GM23248 (cell line): ENCODE measurements at regions not wholly inside any gene's neighbourhood (a gene's known extent, or its start where the extent isn't known, plus 50 kb on each side); places are given as distances from the start of the nearest gene placed in this dataset.
A peak's percentile ranks its signal among the peaks of the same experiment; 100 is the strongest.

ENCODE experiments used
- DNase-seq: peaks from one replicate; pipeline ENCODE4 v3.0.0-alpha.2; 2015
- H2AFZ ChIP-seq: fragments of 200-600 bp; sonication (generic); 2 replicates; pipeline ENCODE4 v1.6.1; 2016; ENCODE audit warnings: antibody characterized with exemption
- H3F3A ChIP-seq: fragments of 200-600 bp; sonication (generic); 2 replicates; pipeline ENCODE4 v1.6.1; 2016; ENCODE audit warnings: mild to moderate bottlenecking, antibody characterized with exemption, mixed run types; ENCODE audit not compliant: insufficient read depth
- H3K27ac ChIP-seq: fragments of 200-600 bp; sonication (generic); 2 replicates; pipeline ENCODE4 v1.5.1; 2016; ENCODE audit warnings: mild to moderate bottlenecking
- H3K27me3 ChIP-seq: fragments of 200-600 bp; sonication (generic); replicated peaks from 2 replicates; pipeline ENCODE4 v1.6.1; 2016; ENCODE audit warnings: mild to moderate bottlenecking; ENCODE audit not compliant: insufficient read depth
- H3K36me3 ChIP-seq: fragments of 200-600 bp; sonication (generic); 2 replicates; pipeline ENCODE4 v1.6.1; 2016; ENCODE audit warnings: low read depth, mild to moderate bottlenecking
- H3K4me1 ChIP-seq: fragments of 200-600 bp; sonication (generic); 2 replicates; pipeline ENCODE4 v1.6.1; 2016; ENCODE audit warnings: mild to moderate bottlenecking; ENCODE audit not compliant: insufficient read depth
- H3K4me2 ChIP-seq: fragments of 200-600 bp; sonication (generic); one replicate; pipeline ENCODE4 v1.6.1; 2016; ENCODE audit warnings: mild to moderate bottlenecking; ENCODE audit not compliant: unreplicated experiment
- H3K4me3 ChIP-seq: fragments of 200-600 bp; sonication (generic); 2 replicates; pipeline ENCODE4 v1.5.1; 2016; ENCODE audit warnings: mild to moderate bottlenecking
- H3K79me2 ChIP-seq: fragments of 200-600 bp; sonication (generic); 2 replicates; pipeline ENCODE4 v1.6.1; 2016; ENCODE audit warnings: mild to moderate bottlenecking; ENCODE audit not compliant: insufficient read depth
- H3K9ac ChIP-seq: fragments of 200-600 bp; sonication (generic); 2 replicates; pipeline ENCODE4 v1.6.1; 2016; ENCODE audit warnings: mild to moderate bottlenecking
- H3K9me2 ChIP-seq: fragments of 200-600 bp; sonication (generic); 2 replicates; pipeline ENCODE4 v1.6.1; 2016; ENCODE audit warnings: mixed run types, mild to moderate bottlenecking, moderate library complexity; ENCODE audit not compliant: insufficient read depth
- H3K9me3 ChIP-seq: fragments of 200-600 bp; sonication (generic); one replicate; pipeline ENCODE4 v1.6.1; 2017; ENCODE audit warnings: low read depth
- H4K20me1 ChIP-seq: fragments of 200-600 bp; sonication (generic); 2 replicates; pipeline ENCODE4 v1.6.0; 2016; ENCODE audit not compliant: insufficient read depth
- EZH2 ChIP-seq: fragments of 200-600 bp; sonication (generic); IDR thresholded peaks from 2 replicates; pipeline ENCODE4 v1.6.1; 2018; ENCODE audit warnings: antibody characterized with exemption, mild to moderate bottlenecking; ENCODE audit not compliant: insufficient read depth, poor library complexity, severe bottlenecking
- EZH2phosphoT487 ChIP-seq: fragments of 200-600 bp; sonication (generic); IDR thresholded peaks from 2 replicates; pipeline ENCODE4 v1.6.1; 2018; ENCODE audit warnings: antibody characterized with exemption, moderate library complexity, mild to moderate bottlenecking, low read depth; ENCODE audit not compliant: insufficient read depth
- WGBS, 2 experiments: methylation state at CpG; one replicate each; pipeline ENCODE4 v1.1.6; 2015 to 2017; ENCODE audit warnings: low lambda C conversion rate in 2 of 2, low coverage in 1 of 2; ENCODE audit errors: missing lambda C conversion rate in 2 of 2; 5-methylcytosine and 5-hydroxymethylcytosine counted together
- in situ Hi-C: fragments of 300-500 bp; cut with MboI; formaldehyde crosslinking; loops from 2 replicates; pipeline ENCODE4 v1.15.0; 2020

GRCh38 chr7:22629056-22629455, 97.9 kb upstream of the IL6 start:
- TF ChIP-seq EZH2phosphoT487 = no peak
- no peak for TF ChIP-seq EZH2
- DNase-seq = no peak
- Histone ChIP-seq H4K20me1 (no peaks in the 10 kb centered on the region), H2AFZ (no peak overlapping the region), H3K9ac (no peak overlapping the region), H3K4me2 (no peak overlapping the region), H3K27ac (no peak overlapping the region), H3K36me3 (no peaks in the 10 kb centered on the region), H3K4me3 (no peak overlapping the region), H3K27me3 (no peaks in the 10 kb centered on the region), H3K9me3 (no peaks in the 10 kb centered on the region), H3F3A (peaks cover 24% of the 10 kb centered on the region), H3K9me2 (no peaks in the 10 kb centered on the region), H3K4me1 (peaks cover 27% of the 10 kb centered on the region), H3K79me2 (no peaks in the 10 kb centered on the region)
- in situ Hi-C loops = no loop called here

DNA sequence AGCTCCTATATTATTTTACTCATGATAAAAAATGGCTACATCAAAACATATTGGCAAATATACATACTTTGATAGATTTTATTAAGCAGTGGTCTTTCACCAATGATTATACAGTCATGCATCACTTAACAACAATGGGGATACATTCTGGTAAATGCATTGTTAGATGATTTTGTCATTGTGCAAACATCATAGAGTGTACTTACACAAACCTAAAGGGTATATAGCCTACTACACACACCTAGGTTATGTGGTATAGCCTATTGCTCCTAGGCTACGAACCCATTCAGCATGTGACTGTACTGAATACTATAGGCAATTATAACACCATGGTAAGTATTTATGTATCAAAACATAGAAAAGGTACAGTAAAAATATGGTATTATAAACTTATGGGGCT, 98.9 kb upstream of the IL6 start:
- H3K4me2 ChIP-seq = no peak overlapping the region
- WGBS, 2 experiments = 97 to 100% methylated on average over 1 of the region's 1 CpG
- no peaks in the 10 kb centered on the region for H3K9me3 ChIP-seq
- no peaks in the 10 kb centered on the region for H4K20me1 ChIP-seq
- H3F3A ChIP-seq = peaks cover 22% of the 10 kb centered on the region
- no peak overlapping the region for H3K9ac ChIP-seq
- no peaks in the 10 kb centered on the region for H3K27me3 ChIP-seq
- H3K4me1 ChIP-seq = peaks cover 19% of the 10 kb centered on the region
- TF ChIP-seq EZH2 (no peak), EZH2phosphoT487 (no peak)
- DNase-seq = no peak
- no peaks in the 10 kb centered on the region for H3K9me2 ChIP-seq
- no peaks in the 10 kb centered on the region for H3K36me3 ChIP-seq
- no peak overlapping the region for H3K4me3 ChIP-seq
- no peak overlapping the region for H2AFZ ChIP-seq
- in situ Hi-C loops = no loop called here
- no peak overlapping the region for H3K27ac ChIP-seq
- no peaks in the 10 kb centered on the region for H3K79me2 ChIP-seq

DNA sequence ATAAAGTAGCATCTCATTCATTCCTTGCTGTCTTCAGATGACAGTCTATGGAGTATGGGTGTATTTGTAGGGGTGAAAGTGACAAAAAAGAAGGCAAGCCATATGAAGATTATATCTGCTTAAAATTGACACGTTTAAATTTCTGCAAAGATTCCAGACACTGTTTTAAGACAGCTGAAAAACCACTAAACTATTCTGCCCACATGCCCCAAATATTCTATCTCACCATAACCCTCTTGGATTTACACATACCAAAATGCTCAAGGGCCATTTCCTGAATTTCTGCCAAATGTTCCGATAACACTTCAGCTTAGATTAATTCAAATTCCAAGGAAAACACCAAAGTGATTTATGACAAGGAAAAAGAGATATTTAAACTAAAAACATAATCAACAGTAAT, 99.9 kb upstream of the IL6 start:
- Histone ChIP-seq H3K27ac (no peak overlapping the region), H2AFZ (no peak overlapping the region), H3K9me3 (no peaks in the 10 kb centered on the region), H3K4me1 (peaks cover 15% of the 10 kb centered on the region), H3K36me3 (no peaks in the 10 kb centered on the region), H4K20me1 (no peaks in the 10 kb centered on the region), H3K4me2 (no peak overlapping the region), H3F3A (peaks cover 14% of the 10 kb centered on the region), H3K79me2 (no peaks in the 10 kb centered on the region), H3K27me3 (no peaks in the 10 kb centered on the region), H3K9me2 (no peaks in the 10 kb centered on the region), H3K9ac (no peak overlapping the region), H3K4me3 (no peak overlapping the region)
- in situ Hi-C loops = no loop called here
- 15 to 20% methylated on average over 2 of the region's 2 CpGs for WGBS, 2 experiments
- TF ChIP-seq EZH2phosphoT487 (no peak), EZH2 (no peak)
- peak; percentile 45 for DNase-seq

GRCh38 chr7:22625251-22625650, 101.7 kb upstream of the IL6 start:
- no peak overlapping the region for H2AFZ ChIP-seq
- H4K20me1 ChIP-seq = no peaks in the 10 kb centered on the region
- no peak overlapping the region for H3K9ac ChIP-seq
- no peaks in the 10 kb centered on the region for H3K9me2 ChIP-seq
- peaks cover 15% of the 10 kb centered on the region for H3K4me1 ChIP-seq
- DNase-seq = no peak
- no peak overlapping the region for H3K4me2 ChIP-seq
- in situ Hi-C loops = no loop called here
- no peak for TF ChIP-seq EZH2
- TF ChIP-seq EZH2phosphoT487 = no peak
- no peaks in the 10 kb centered on the region for H3K27me3 ChIP-seq
- peaks cover 14% of the 10 kb centered on the region for H3F3A ChIP-seq
- no peaks in the 10 kb centered on the region for H3K36me3 ChIP-seq
- H3K9me3 ChIP-seq = no peaks in the 10 kb centered on the region
- no peak overlapping the region for H3K27ac ChIP-seq
- no peaks in the 10 kb centered on the region for H3K79me2 ChIP-seq
- no peak overlapping the region for H3K4me3 ChIP-seq
- WGBS, 2 experiments = 52 to 73% methylated on average over 1 of the region's 1 CpG

DNA sequence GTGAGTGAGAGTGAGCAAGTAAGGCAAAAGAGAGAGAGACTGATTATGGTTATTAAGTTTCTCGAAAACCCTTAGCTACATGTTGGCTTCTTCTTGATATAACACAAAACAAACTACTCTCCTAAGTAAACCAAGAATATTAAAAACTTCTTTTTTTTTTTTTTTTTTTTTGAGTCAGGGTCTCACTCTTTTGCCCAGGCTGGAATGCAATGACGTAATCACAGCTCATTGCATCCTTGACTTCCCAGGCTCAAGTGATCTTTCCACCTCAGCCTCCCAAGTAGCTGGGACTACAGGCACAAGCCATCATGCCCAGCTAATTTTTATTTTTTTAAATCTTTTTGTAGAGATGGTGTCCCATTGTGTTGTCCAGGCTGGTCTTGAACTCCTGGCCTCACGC, 102.2 kb upstream of the IL6 start:
- Histone ChIP-seq H3K4me1 (peaks cover 15% of the 10 kb centered on the region), H3K4me3 (no peak overlapping the region), H3K79me2 (no peaks in the 10 kb centered on the region), H3K9me2 (no peaks in the 10 kb centered on the region), H3K4me2 (no peak overlapping the region), H3F3A (peaks cover 14% of the 10 kb centered on the region), H3K27ac (no peak overlapping the region), H3K36me3 (no peaks in the 10 kb centered on the region), H3K27me3 (no peaks in the 10 kb centered on the region), H3K9me3 (no peaks in the 10 kb centered on the region), H3K9ac (no peak overlapping the region), H4K20me1 (no peaks in the 10 kb centered on the region), H2AFZ (no peak overlapping the region)
- no peak for TF ChIP-seq EZH2phosphoT487
- TF ChIP-seq EZH2 = no peak
- no peak for DNase-seq
- 93 to 98% methylated on average over 3 of the region's 3 CpGs for WGBS, 2 experiments
- in situ Hi-C loops = no loop called here
